ENCODE measurements at regions not wholly inside any gene's neighbourhood (a gene's known extent, or its start where the extent isn't known, plus 50 kb on each side); places are given as distances from the start of the nearest gene placed in this dataset.

DNA sequence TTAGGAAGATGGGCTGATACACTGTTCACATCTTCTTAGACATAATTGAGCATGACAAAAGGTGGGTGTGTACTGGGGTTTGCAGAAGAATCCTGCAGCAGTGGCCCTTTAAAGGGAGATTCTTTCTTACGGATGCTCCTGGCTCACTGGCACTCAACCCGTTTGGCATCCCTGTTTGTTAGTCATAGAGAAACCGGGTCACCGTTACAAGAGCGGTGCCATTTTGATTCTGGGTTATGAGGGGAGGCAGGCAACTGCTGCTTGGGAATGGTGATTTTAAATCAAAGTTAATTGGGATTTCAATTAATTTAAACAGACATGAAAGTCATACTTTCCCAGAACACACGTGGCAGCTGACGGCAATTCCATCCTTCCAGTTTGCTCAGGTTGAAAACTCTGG lies 245.8 kb downstream of the AACS start:
- DNase-seq (ENCODE audit: low read depth) = no peak
- TF ChIP-seq, protein P1, sequence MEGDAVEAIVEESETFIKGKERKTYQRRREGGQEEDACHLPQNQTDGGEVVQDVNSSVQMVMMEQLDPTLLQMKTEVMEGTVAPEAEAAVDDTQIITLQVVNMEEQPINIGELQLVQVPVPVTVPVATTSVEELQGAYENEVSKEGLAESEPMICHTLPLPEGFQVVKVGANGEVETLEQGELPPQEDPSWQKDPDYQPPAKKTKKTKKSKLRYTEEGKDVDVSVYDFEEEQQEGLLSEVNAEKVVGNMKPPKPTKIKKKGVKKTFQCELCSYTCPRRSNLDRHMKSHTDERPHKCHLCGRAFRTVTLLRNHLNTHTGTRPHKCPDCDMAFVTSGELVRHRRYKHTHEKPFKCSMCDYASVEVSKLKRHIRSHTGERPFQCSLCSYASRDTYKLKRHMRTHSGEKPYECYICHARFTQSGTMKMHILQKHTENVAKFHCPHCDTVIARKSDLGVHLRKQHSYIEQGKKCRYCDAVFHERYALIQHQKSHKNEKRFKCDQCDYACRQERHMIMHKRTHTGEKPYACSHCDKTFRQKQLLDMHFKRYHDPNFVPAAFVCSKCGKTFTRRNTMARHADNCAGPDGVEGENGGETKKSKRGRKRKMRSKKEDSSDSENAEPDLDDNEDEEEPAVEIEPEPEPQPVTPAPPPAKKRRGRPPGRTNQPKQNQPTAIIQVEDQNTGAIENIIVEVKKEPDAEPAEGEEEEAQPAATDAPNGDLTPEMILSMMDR (IDR thresholded peaks at IDR 0.05; ENCODE audit: insufficient read depth, low read depth, low read length, missing control alignments) = no peak
- H3K4me3 ChIP-seq (ENCODE audit: low read length) = no peak overlapping the region

DNA sequence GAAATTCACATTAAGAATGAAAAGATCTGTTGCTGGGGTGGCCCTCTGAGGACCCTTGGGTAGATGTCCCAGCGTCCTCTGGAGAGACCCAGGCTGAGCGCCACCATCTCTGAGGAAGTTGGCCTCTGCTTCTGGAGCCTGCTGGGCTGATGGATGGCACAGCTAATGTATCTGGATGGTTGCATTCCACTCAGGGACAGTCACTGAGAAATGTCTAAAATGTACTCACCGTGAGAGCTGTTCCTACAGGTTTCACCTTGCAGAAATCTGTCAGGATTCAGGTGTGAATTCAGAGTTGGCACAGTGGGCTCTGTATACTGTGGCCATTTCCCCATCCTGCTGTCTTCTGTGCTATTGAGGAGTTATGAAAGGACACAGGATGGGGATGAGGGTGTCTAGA lies 247.2 kb downstream of the AACS start:
- no peak for DNase-seq (ENCODE audit: low read depth)
- TF ChIP-seq, protein P1 (IDR thresholded peaks at IDR 0.05; ENCODE audit: insufficient read depth, low read depth, low read length, missing control alignments) = no peak
- H3K4me3 ChIP-seq (ENCODE audit: low read length) = no peak overlapping the region

DNA sequence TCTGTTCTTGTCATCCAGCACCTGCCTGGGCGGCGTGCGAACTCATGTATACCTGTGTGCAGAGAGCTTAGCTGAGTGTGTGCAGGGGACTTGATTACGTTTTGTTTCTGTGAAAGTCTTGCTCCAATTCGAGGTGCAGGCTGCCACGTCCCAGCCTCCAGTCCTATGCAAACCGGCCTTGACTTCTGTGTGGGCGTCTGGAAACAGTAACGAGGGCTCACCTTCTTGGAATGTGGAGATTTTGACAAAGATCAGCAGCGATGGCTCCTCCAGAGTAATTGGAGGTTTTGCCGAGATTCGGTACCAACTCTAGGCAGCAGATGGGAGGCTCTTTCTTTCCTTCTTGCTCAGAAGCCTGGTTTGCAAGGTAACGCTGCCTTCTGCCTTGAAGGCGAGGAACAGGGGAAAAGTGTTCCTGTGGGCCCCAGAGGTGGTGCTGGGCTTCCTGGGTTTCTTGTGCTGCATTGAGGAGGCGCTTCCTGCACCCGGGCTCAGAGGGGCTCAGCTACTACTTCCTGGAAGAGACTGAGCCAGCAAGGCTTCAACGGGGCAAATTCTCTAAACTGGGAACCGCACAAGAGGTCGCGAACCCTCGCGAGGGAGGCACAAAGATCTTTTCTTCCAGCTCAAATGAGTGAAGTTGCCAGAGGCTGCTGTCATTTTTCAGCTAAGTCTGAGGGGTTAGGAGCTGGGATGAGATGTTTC lies 249.0 kb downstream of the AACS start:
- TF ChIP-seq, protein P1 (IDR thresholded peaks at IDR 0.05; ENCODE audit: insufficient read depth, low read depth, low read length, missing control alignments) = no peak
- no peak for DNase-seq (ENCODE audit: low read depth)
- H3K4me3 ChIP-seq (ENCODE audit: low read length) = no peak overlapping the region

DNA sequence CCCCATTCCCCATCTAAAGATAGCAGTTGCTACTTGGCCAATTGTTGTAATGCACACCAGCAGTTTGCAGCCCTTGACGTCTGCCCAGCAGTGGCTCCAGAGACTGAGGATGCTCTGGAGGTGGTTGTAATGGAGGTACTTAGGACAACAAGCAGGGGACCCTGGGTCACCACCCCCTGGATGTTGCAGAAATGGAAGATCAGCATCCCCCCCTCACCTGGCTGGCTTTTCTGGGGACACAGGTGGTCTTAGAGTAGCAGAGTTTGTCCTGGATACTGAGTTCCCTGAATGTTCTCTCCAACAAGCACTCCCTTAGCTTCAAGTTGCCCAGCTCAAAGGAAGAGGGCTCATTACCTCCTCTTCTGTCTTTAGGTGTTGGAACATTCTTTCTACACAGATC lies 250.5 kb downstream of the AACS start:
- no peak for DNase-seq (ENCODE audit: low read depth)
- TF ChIP-seq, protein P1 (IDR thresholded peaks at IDR 0.05; ENCODE audit: insufficient read depth, low read depth, low read length, missing control alignments) = no peak
- H3K4me3 ChIP-seq (ENCODE audit: low read length) = no peak overlapping the region

DNA sequence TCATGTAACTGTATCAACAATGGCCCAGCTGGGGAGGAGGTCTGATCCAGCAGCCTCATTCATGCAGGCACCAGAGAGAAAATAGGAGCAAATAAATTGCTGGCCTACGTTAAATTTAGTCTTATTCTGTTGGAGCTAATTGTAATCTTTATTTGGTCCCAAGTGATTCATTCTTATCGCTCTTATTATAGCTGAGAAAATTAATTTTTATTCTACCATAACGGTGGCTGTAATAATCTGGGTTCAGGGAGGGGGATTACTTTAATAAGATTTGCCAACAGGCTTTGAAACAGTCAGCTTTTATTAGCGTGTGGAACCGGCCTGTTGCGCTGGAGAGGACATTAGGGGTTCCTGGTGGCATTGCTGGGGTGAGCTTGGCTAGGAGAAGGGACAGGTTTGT lies 254.9 kb downstream of the AACS start:
- no peak for DNase-seq (ENCODE audit: low read depth)
- TF ChIP-seq, protein P1 (IDR thresholded peaks at IDR 0.05; ENCODE audit: insufficient read depth, low read depth, low read length, missing control alignments) = no peak
- no peak overlapping the region for H3K4me3 ChIP-seq (ENCODE audit: low read length)

DNA sequence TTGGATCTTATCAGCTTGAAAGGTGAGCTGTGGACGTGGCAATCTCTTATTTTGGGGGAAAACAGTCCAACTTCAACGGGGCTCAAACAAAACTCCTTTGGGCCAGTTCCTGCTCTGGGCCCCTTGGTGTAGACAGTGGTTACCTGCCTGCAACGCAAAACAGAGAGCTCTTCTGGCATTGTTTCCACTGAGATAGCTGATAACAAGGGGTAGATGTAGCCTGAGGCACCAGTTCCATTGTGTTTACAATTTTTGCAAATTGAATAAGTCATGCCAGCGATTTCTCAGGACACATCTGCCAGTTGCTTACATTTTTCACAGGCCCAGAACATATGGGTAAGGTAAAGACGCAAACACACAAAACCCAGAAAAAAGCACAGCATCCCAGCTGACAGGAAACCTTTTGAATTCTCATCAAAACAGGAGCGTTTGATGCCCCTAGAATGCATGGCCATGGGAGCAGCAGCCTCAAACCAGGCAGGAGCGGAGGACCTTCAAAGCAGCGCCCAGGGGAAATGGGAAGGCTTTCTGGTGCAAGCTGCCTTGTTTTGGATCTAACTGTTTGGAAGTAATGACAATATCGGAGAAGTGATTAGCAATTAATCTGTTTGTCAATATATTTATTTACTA lies 259.7 kb downstream of the AACS start:
- no peak overlapping the region for H3K4me3 ChIP-seq (ENCODE audit: low read length)
- TF ChIP-seq, protein P1 (IDR thresholded peaks at IDR 0.05; ENCODE audit: insufficient read depth, low read depth, low read length, missing control alignments) = no peak
- DNase-seq (ENCODE audit: low read depth) = no peak

All from epithelial cell of esophagus (primary cell).